Thyroid gland (tissue), 4 donors: ENCODE measurements at regions not wholly inside any gene's neighbourhood (a gene's known extent, or its start where the extent isn't known, plus 50 kb on each side); places are given as distances from the start of the nearest gene placed in this dataset.

ENCODE experiments used
- CTCF ChIP-seq, 6 experiments: fragments of 200-600 bp in 3 of 6; fragments of 450-650 bp in 3 of 6; sonication (generic) in 3 of 6; IDR thresholded peaks; one replicate each; pipeline ENCODE4 v1.5.1; 2016 to 2019; ENCODE audit warnings: antibody characterized with exemption in 6 of 6, mild to moderate bottlenecking in 2 of 6, inconsistent platforms in 1 of 6, moderate library complexity in 1 of 6
- POLR2A ChIP-seq, 2 donors: fragments of 450-650 bp; IDR thresholded peaks; one replicate each; pipeline ENCODE4 v1.6.1; 2017; ENCODE audit warnings: antibody characterized with exemption in 2 of 2, mild to moderate bottlenecking in 2 of 2, moderate library complexity in 1 of 2

GRCh38 chr4:20354120-20354519 lies 102.4 kb downstream of the SLIT2 start:
- TF ChIP-seq CTCF (IDR thresholded peaks at IDR 0.05) (peak in 1 of 6 experiments; percentile 26), POLR2A (IDR thresholded peaks at IDR 0.05) (no peak)
